ENCODE measurements at regions not wholly inside any gene's neighbourhood (a gene's known extent, or its start where the extent isn't known, plus 50 kb on each side); places are given as distances from the start of the nearest gene placed in this dataset.
A peak's percentile ranks its signal among the peaks of the same experiment; 100 is the strongest.

DNA sequence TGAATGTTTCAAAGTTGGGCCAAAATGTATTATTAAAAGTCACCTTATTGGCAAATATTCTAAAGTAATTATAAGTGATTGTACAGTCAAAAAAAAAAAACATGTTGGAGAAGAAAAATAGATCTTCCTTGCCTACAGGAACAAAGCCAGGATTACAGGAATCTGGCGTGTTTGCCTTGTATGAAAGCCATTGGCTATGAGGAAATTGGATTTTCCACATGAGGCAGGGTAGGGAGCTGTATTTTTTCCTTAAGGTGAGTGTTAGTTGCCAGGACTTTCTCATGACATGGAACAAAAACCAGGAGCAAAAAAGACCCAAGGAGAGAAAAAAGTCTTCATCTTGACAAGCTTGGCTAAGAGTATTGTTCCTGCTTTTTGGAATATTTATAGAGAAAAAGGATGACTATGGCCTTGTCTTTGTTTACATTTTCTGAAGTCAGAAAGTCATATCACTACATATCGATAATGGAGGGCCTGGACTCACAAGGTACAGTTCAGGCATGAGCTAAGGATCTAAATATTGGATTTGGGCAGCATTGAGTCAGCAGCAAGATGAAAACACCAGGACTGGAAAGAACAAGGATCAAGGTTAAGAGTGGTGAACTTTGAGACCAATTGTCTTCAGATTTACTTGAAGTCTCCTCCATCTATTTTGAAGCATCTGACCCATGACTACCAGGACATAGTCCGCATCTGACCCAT is 68.4 kb upstream of the FLRT2 start:
- Histone ChIP-seq H2AFZ (ENCODE audit: insufficient read depth, low read depth, low read length, poor library complexity, severe bottlenecking) (no peak overlapping the region), H3K4me3 (replicated peaks in 1 of 3; ENCODE audit: low read depth in 2 of 3, low read length in 3 of 3) (no peak overlapping the region), H3K27ac (ENCODE audit: low read depth in 1 of 2, low read length in 2 of 2) (no peak overlapping the region), H3K27me3 (ENCODE audit: control insufficient read depth in 2 of 2, insufficient read depth in 2 of 2, low read length in 2 of 2) (no peaks in the 10 kb centered on the region), H3K4me2 (replicated peaks; ENCODE audit: extremely low read depth, low read length, poor library complexity, severe bottlenecking) (no peak overlapping the region), H3K9me3 (replicated peaks in 1 of 2; ENCODE audit: control insufficient read depth in 1 of 2, insufficient read depth in 1 of 2, low read length in 2 of 2) (no peaks in the 10 kb centered on the region), H3K4me1 (ENCODE audit: control insufficient read depth in 1 of 2, insufficient read depth in 2 of 2, low read length in 2 of 2) (no peaks in the 10 kb centered on the region), H3K79me2 (ENCODE audit: insufficient read depth, low read length) (no peaks in the 10 kb centered on the region), H3K9ac (ENCODE audit: insufficient read depth, low read length, poor library complexity, severe bottlenecking) (no peak overlapping the region), H3K36me3 (replicated peaks in 1 of 2; ENCODE audit: control insufficient read depth in 1 of 2, insufficient read depth in 2 of 2, low read length in 2 of 2) (no peaks in the 10 kb centered on the region), H4K20me1 (ENCODE audit: insufficient read depth, low read length) (no peaks in the 10 kb centered on the region)
- H3K27me3 Mint-ChIP-seq (ENCODE audit: low read depth in 3 of 3), result peaks cover 0 to 1% (median 0%) of the 10 kb centered on the region in 3 donors
- no peak overlapping the region for H3K27ac Mint-ChIP-seq
- 96% methylated on average over 3 of the region's 3 CpGs for WGBS (ENCODE audit: insufficient coverage)
- no peak overlapping the region for H3K4me3 Mint-ChIP-seq
- peaks cover 0 to 5% (median 2%) of the 10 kb centered on the region in 7 donors for H3K9me3 Mint-ChIP-seq
- intact Hi-C loops (cut with micrococcal nuclease), result no loop called here
- peaks cover 14% of the 10 kb centered on the region for H3K4me1 Mint-ChIP-seq
- TF ChIP-seq, protein P1, sequence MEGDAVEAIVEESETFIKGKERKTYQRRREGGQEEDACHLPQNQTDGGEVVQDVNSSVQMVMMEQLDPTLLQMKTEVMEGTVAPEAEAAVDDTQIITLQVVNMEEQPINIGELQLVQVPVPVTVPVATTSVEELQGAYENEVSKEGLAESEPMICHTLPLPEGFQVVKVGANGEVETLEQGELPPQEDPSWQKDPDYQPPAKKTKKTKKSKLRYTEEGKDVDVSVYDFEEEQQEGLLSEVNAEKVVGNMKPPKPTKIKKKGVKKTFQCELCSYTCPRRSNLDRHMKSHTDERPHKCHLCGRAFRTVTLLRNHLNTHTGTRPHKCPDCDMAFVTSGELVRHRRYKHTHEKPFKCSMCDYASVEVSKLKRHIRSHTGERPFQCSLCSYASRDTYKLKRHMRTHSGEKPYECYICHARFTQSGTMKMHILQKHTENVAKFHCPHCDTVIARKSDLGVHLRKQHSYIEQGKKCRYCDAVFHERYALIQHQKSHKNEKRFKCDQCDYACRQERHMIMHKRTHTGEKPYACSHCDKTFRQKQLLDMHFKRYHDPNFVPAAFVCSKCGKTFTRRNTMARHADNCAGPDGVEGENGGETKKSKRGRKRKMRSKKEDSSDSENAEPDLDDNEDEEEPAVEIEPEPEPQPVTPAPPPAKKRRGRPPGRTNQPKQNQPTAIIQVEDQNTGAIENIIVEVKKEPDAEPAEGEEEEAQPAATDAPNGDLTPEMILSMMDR (IDR thresholded peaks at IDR 0.05), result no peak
- DNase-seq, result no peak
- H3K36me3 Mint-ChIP-seq, result no peaks in the 10 kb centered on the region

DNA sequence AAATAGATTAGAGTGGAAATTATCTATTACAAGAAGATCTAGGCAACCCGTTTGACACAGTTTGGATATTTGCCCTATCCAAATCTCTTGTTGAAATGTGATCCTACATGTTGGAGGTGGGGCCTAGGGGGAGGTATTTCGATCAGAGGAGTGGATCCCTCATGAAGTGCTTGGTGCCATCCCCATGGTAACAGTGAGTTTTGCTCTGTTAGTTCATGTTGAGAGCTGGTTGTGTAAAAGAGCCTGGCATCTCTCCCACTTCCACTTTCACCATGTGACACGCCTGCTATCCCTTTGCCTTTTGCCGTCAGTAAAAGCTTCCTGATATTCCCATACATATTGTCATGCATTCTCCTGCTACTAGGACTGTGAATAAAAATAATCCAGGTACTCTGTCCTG is 66.4 kb upstream of the FLRT2 start:
- no peak overlapping the region for H3K27ac Mint-ChIP-seq
- peaks cover 0 to 5% (median 2%) of the 10 kb centered on the region in 7 donors for H3K9me3 Mint-ChIP-seq
- WGBS (ENCODE audit: insufficient coverage), result no CpG with 5 or more reads among the region's 4 CpGs
- no peaks in the 10 kb centered on the region for H4K20me1 ChIP-seq (ENCODE audit: insufficient read depth, low read length)
- intact Hi-C loops (cut with micrococcal nuclease), result no loop called here
- TF ChIP-seq, protein P1 (IDR thresholded peaks at IDR 0.05), result no peak
- H3K4me1 Mint-ChIP-seq, result peaks cover 14% of the 10 kb centered on the region
- no peaks in the 10 kb centered on the region for H3K9me3 ChIP-seq (replicated peaks in 1 of 2; ENCODE audit: control insufficient read depth in 1 of 2, insufficient read depth in 1 of 2, low read length in 2 of 2)
- H3K4me3 ChIP-seq (replicated peaks in 1 of 3; ENCODE audit: low read depth in 2 of 3, low read length in 3 of 3), result no peak overlapping the region
- H3K27me3 ChIP-seq (ENCODE audit: control insufficient read depth in 2 of 2, insufficient read depth in 2 of 2, low read length in 2 of 2), result no peaks in the 10 kb centered on the region
- no peaks in the 10 kb centered on the region for H3K36me3 ChIP-seq (replicated peaks in 1 of 2; ENCODE audit: control insufficient read depth in 1 of 2, insufficient read depth in 2 of 2, low read length in 2 of 2)
- H3K9ac ChIP-seq (ENCODE audit: insufficient read depth, low read length, poor library complexity, severe bottlenecking), result no peak overlapping the region
- H3K79me2 ChIP-seq (ENCODE audit: insufficient read depth, low read length), result no peaks in the 10 kb centered on the region
- no peak overlapping the region for H2AFZ ChIP-seq (ENCODE audit: insufficient read depth, low read depth, low read length, poor library complexity, severe bottlenecking)
- no peaks in the 10 kb centered on the region for H3K36me3 Mint-ChIP-seq
- H3K4me3 Mint-ChIP-seq, result no peak overlapping the region
- H3K27ac ChIP-seq (ENCODE audit: low read depth in 1 of 2, low read length in 2 of 2), result no peak overlapping the region
- DNase-seq, result peak in 1 of 3 donors; percentile 8
- H3K4me2 ChIP-seq (replicated peaks; ENCODE audit: extremely low read depth, low read length, poor library complexity, severe bottlenecking), result no peak overlapping the region
- no peaks in the 10 kb centered on the region for H3K4me1 ChIP-seq (ENCODE audit: control insufficient read depth in 1 of 2, insufficient read depth in 2 of 2, low read length in 2 of 2)
- peaks cover 0 to 1% (median 0%) of the 10 kb centered on the region in 3 donors for H3K27me3 Mint-ChIP-seq (ENCODE audit: low read depth in 3 of 3)

Measured in CD14-positive monocyte (primary cell).